CD4-positive, alpha-beta T cell treated with Interferon alpha-2 for 1 hour (primary cell): ENCODE measurements at regions not wholly inside any gene's neighbourhood (a gene's known extent, or its start where the extent isn't known, plus 50 kb on each side); places are given as distances from the start of the nearest gene placed in this dataset.
A peak's percentile ranks its signal among the peaks of the same experiment; 100 is the strongest.
"Not testable (repeated sequence)": the region's sequence is repeated elsewhere in the genome, so short reads cannot be mapped to it uniquely, and the experiment has no call there.

ENCODE experiments used
- DNase-seq, 2 donors: peaks; one replicate each; pipeline ENCODE4 v3.0.0-alpha.2; 2020 to 2022

DNA sequence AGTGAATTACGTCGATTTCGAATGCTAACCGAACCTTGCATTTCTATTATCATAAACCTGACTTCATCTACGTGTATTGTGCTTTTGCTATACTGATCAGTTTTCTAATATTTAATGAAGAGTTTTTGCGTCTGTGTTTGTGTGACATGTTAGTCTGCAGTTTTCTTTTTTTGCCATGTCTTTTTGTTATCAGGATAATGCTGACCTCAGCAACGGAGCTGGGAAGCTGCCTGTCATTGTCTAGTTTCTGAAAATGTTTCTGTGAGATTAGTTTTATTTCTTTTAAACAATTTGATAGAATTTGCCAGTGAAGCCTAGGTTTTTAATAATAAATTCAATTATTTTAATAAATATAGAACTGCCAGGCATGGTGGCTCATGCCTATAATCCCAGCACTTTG is 139.3 kb downstream of the LAT start:
- not testable (repeated sequence) for DNase-seq

GRCh38 chr16:29120680-29121079 is 135.8 kb downstream of the LAT start:
- not testable (repeated sequence) for DNase-seq

- DNase-seq: peak; percentile 27 to 34
Observed at GRCh38 chr16:29118301-29118957, 133.6 kb downstream of the LAT start.

GRCh38 chr16:29117631-29118030 is 132.8 kb downstream of the LAT start:
- DNase-seq: no peak

- DNase-seq: no peak
Observed at GRCh38 chr16:29116980-29117379, 132.1 kb downstream of the LAT start.

DNA sequence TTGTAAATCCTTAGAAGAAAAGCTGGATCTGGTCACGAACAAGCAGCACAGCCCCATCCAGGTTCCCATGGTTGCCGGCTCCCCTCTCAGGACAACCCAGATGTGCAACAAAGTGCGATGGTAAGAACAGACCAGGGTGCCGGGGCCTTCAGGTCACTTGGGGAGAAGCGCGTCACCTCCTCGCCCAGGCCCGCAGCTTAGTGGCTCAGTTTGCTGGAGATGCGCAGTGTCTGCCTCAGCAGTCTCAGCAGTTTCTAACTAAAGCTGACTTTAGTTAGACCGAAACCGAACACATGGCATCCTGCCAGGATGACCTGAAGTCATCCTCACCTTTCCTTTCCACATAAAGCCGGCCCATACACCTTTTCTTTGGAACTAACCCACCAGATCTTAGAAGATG is 131.4 kb downstream of the LAT start:
- DNase-seq: not testable (repeated sequence)

- peak in 1 of 2 donors; percentile 22 for DNase-seq
Observed at GRCh38 chr16:29115802-29116141, 130.9 kb downstream of the LAT start.

- DNase-seq: peak; percentile 27 to 35
Observed at GRCh38 chr16:29114989-29115801, 130.3 kb downstream of the LAT start.

DNA sequence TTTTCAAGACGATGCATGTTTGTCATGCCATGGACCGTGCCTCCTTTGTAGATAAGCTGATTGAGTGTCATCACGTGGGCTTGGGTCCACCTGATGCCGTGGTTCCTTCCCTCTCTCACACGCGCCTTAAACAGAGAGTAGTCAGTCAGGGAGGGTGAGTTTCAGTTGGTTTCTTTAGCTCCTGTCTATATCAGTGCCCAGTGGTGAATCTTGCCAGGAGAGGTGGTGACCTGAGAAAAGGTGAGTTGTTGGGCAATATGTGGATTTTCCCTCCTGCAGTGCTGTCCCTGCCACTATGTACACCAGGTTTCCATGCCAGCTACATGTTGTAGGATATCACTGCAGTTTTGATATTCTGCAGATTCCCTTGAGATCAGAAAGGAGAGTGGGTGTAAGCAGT is 129.7 kb downstream of the LAT start:
- no peak for DNase-seq

GRCh38 chr16:29113446-29113845 is 128.6 kb downstream of the LAT start:
- DNase-seq: peak in 1 of 2 donors; percentile 17

- DNase-seq: no peak
Observed at GRCh38 chr16:29112755-29113347, 128.0 kb downstream of the LAT start.

DNA sequence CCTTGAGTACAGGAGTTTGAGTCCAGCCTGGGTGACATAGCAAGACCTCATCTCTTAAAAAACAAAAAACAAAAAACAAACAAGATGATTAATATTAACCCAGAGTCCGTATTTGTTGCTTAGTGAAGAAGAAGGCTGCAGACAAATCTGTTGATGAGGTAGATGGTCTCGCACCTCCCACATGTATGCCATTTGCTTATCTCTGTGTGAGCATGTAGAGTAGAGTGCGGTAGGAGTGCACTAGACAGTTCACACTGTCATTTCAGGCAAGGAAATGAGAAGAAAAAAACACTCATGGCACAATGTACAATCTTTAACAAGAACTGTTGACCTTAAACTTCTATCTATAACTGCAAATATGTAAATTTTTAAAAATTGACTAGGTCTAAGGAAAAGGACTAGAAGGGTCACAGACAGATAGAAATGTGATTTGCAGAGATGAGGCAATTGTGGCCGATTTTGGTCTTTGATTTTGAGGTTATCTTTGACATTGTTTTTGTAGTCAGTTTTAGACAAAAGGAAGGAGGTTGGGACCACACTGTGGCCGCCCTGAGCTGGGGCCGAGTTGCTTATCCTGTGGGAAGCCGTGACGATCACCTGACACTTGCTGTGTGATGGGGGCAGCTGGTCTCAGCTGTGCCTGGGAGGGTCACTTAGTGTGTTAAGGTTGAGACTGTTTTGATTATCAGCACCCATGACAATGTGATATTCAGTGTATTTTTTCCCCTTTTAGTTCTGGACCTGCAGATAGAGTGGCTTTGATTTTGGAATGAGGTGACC is 127.2 kb downstream of the LAT start:
- DNase-seq: peak in 1 of 2 donors; percentile 25

DNA sequence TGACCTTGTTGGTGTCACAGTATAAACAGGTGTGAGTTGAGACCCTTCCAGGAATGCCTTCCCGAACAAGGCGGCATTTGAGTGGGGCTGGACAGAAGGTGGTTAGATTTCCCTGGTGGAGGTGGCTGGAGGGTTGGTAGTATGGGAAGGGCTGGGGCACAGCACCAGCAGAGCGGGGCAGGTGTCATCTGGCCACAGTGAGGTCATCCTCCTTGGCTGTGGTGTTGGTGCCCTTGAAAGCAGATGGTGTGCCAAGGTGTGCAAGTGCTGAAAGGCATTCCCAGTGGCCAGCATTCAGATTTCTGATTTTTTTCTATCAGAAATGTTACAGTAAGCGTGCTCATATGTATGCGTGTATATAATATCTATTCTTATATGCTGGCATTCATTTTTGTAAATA is 126.6 kb downstream of the LAT start:
- no peak for DNase-seq

DNA sequence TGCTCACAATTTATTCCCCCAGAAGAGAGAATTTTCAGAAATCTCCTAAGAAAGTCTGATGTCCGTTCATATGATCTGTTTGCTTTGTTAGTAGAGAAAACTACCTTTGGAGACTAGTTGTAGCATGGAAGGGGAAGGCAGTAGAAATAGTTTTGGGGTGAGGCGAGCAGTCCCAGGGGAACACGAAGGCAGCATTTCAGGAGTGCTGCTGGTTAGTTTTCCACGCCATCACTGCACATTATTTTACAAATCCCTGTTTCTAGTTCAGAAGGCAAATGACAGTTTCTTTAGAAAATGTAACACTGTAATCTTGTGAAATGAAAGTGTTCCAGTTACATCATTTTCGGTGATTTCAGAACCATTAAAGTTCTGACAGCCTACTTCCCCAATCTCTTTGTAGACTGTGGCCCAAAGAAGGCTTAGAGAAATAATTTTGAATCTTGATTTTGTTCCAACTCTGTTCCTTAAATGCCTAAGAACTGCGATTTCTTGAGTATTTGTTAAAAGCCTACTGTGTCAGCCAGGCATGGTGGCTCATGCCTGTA is 123.8 kb downstream of the LAT start:
- DNase-seq: not testable (repeated sequence)

DNA sequence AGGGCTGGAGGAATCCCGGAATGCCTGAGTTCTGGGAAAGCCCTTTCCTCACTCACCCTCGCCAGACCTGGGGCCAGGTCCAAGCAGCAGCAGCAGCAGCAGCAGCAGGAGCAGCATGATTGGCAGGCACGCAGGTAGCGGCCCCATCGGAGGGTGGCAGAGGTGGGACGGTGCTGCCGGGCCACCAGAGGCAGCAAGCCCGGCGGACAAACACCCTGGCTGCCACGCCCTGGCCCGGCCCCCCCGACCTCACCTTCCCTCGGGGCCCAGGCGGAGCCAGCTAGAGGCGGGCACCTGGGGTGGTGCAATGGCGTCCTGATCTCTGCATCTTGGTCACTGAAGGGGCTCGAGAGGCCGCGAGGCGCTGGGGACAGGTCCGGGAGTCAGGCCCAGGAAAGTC is 122.4 kb downstream of the LAT start:
- DNase-seq: no peak

DNA sequence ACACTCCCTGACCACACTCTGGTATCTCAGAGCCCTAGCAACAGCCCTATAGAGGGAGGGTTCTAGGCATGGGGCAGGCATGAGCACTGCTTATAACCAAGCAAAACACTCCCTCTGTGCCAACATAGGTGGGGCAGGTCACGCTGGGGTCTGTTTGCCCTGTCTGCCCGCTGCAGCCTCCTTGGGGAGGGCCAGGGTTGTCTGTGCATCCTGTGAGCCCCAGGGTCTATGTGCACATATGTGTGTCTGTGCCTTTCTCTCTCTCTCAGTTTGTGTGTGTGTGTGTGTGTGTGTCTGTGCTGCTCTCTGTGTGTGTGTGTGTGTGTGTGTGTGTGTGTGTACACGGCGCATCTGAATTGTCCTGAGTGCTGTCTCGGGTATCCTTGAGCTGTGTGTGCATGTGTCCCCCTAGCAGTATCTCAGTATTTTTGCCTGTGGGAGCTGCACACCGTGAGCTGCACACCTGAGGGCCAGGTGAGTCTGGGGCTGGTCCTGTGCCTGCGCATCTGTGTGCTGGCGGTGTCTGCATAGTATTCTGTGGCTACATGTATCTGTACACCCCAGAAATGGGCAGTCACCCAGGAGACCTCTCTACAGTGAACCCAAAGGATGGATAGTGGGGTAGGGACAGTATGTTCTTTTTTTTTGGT is 121.5 kb downstream of the LAT start:
- DNase-seq: not testable (repeated sequence)

DNA sequence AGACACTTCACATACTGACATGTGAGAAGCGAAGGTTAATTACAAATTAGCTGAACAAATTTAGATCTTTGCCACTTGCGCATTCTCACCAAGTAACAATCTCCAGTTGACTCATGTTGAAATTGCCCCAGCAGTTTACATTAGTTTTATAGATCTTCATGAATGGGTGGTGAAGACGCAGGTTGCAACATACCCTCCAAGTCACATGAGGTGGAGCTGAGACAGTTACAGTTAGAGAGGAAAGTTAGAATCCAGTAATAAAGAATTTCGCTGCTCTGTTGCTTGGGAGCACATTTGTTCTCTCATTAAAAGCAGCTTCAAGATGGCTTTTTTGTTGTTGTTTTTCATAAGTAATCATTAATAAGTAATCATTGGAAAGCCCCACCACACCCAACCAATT is 119.7 kb downstream of the LAT start:
- DNase-seq: not testable (repeated sequence)

DNA sequence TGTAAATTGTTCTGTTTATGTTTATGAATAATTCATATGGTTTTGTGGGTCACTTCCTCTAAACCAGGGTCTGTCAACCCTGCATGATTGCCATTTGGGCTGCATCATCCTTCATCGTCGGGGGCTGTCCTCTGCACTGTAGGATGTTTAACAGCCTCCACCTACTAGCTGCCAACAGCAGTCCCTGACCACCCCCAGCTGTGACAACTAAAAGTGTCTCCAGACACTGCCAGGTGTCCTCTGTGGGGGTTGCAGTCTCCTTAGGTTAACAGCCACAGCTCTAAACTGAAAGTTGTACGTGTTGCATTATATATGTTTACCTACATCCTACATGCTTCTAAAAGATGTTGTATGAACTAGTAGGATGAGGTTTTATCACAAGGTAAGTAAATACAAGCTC is 113.1 kb downstream of the LAT start:
- not testable (repeated sequence) for DNase-seq

DNA sequence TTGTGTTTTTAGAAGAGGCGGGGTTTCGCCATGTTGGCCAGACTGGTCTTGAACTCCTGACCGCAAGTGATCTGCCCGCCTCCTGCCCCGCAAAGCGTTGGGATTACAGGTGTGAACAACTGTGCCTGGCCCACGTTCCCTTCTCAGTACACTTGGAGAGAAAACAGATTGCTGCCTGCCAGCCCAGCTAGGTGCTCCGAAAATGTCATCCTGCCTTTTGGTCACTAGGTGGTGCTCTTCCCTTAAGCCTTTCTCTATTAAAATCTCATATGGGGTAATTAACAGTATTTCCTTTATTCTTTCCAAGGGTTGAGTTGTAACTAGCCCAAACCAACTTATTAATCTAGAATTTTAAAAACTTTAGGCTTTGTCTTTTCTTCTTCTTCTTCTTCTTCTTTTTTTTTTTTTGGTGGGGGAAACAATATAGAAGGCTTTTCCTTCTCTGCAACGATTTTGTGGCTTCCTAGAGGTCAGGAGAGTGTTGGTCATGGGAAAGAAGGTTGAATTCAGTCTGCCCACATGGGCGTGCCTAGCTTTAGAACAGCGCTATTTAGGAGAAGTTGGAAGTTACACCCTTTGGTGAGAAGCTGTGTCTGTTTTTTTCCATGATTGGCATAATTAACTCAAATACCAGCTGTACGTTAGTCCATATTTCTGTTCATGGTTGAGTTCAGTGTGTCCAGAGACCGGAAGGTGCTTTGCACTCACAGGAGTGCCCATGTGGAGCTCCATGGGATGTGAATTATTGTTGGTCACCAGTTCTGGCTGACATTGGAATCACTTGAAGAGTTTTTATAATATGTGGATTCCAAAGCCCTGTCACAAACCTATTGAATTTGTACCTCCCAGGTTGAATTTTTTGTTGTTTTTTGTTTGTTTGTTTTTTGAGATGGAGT is 110.1 kb downstream of the LAT start:
- not testable (repeated sequence) for DNase-seq

- peak in 1 of 2 donors; percentile 32 for DNase-seq
Observed at GRCh38 chr16:29094325-29094724, 109.5 kb downstream of the LAT start.

DNA sequence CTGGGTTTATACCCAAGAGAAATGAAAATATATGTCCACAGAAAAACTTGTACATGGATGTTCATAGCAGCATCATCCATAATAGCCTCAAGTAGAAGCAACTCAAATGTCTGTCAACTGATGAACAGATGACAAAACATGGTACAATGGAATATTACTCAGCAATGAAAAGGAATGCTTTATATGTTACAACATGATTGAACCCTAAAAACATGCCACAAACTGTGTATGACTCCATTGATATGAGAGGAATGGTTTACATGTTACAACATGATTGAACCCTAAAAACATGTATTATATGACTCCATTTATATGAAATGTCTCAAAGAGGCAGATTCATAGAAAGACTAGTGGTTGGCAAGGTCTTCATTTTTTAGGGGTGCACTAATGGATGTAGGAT is 104.8 kb downstream of the LAT start:
- DNase-seq: not testable (repeated sequence)
